ENCODE measurements at regions not wholly inside any gene's neighbourhood (a gene's known extent, or its start where the extent isn't known, plus 50 kb on each side); places are given as distances from the start of the nearest gene placed in this dataset.

DNA sequence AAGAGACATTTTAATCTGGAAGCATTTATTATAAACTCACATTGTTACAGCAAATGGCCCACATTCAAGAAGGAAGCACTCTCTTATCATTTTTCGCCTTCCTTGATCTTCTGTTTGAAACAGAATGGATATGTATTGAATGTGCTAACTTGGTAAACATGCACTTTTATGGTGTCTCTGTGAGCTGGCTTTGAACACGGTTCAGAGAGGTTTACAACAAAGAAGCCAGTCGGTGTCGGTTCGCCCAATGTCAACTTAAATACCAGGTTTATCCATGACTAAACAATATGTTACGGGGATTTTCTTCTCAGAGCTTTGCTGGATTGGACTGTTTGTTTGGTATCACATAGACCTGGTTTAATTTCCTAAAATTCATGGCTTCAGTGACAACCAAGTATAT lies 226.4 kb downstream of the TGFB2 start:
- no peak for TF ChIP-seq CHD4 (IDR thresholded peaks at IDR 0.05)
- no peak for TF ChIP-seq JUND (IDR thresholded peaks at IDR 0.05; ENCODE audit: low read depth, low read length)
- no peak for TF ChIP-seq TARDBP (IDR thresholded peaks at IDR 0.05; ENCODE audit: borderline replicate concordance)
- TF ChIP-seq CTCF (IDR thresholded peaks at IDR 0.05 in 2 of 3, conservative IDR thresholded peaks at IDR 0.05 in 1 of 3; ENCODE audit: control insufficient read depth in 2 of 3, extremely low read depth in 1 of 3, insufficient read depth in 1 of 3, low read depth in 3 of 3, low read length in 3 of 3) = no peak
- no peak for TF ChIP-seq NRF1 (conservative IDR thresholded peaks at IDR 0.05; ENCODE audit: low read depth, low read length)
- TF ChIP-seq RFX5 (IDR thresholded peaks at IDR 0.05; ENCODE audit: low read depth, low read length) = no peak
- TF ChIP-seq POLR2AphosphoS5 (IDR thresholded peaks at IDR 0.05; ENCODE audit: low read length) = no peak
- TF ChIP-seq TBL1XR1 (IDR thresholded peaks at IDR 0.05; ENCODE audit: low read depth, low read length) = no peak
- TF ChIP-seq, protein P1, sequence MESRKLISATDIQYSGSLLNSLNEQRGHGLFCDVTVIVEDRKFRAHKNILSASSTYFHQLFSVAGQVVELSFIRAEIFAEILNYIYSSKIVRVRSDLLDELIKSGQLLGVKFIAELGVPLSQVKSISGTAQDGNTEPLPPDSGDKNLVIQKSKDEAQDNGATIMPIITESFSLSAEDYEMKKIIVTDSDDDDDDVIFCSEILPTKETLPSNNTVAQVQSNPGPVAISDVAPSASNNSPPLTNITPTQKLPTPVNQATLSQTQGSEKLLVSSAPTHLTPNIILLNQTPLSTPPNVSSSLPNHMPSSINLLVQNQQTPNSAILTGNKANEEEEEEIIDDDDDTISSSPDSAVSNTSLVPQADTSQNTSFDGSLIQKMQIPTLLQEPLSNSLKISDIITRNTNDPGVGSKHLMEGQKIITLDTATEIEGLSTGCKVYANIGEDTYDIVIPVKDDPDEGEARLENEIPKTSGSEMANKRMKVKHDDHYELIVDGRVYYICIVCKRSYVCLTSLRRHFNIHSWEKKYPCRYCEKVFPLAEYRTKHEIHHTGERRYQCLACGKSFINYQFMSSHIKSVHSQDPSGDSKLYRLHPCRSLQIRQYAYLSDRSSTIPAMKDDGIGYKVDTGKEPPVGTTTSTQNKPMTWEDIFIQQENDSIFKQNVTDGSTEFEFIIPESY (IDR thresholded peaks at IDR 0.05) = no peak
- TF ChIP-seq, protein P2, sequence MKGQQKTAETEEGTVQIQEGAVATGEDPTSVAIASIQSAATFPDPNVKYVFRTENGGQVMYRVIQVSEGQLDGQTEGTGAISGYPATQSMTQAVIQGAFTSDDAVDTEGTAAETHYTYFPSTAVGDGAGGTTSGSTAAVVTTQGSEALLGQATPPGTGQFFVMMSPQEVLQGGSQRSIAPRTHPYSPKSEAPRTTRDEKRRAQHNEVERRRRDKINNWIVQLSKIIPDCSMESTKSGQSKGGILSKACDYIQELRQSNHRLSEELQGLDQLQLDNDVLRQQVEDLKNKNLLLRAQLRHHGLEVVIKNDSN (IDR thresholded peaks at IDR 0.05; ENCODE audit: borderline replicate concordance, extremely low read length, insufficient read depth, low read depth, low read length) = no peak
- TF ChIP-seq POLR2A (IDR thresholded peaks at IDR 0.05; ENCODE audit: low read depth, low read length) = no peak
- no peak for TF ChIP-seq DPF2 (IDR thresholded peaks at IDR 0.05)
- no peak for TF ChIP-seq EZH2 (IDR thresholded peaks at IDR 0.05; ENCODE audit: borderline replicate concordance, control insufficient read depth, low read depth, low read length)

Measured in GM12878 (cell line).